A549 (cell line): ENCODE measurements at regions not wholly inside any gene's neighbourhood (a gene's known extent, or its start where the extent isn't known, plus 50 kb on each side); places are given as distances from the start of the nearest gene placed in this dataset.

Source experiments
- ESRRA ChIP-seq: fragments of 150-350 bp; IDR thresholded peaks from 2 replicates; pipeline ENCODE4 v1.6.1; 2014; ENCODE audit warnings: mild to moderate bottlenecking, low read length, borderline replicate concordance
- JUNB ChIP-seq: fragments of >200 bp; sonication (Bioruptor Twin); formaldehyde crosslinking; IDR thresholded peaks from 2 replicates; pipeline ENCODE4 v1.6.1; 2016
- PHF8 ChIP-seq: fragments of 200-600 bp; sonication (generic); IDR thresholded peaks from 2 replicates; pipeline ENCODE4 v1.6.1; 2016; ENCODE audit warnings: low read depth, mild to moderate bottlenecking, antibody characterized with exemption, moderate library complexity, borderline replicate concordance
- SMC3 ChIP-seq: fragments of >200 bp; sonication (Bioruptor Twin); formaldehyde crosslinking; IDR thresholded peaks from 3 replicates; pipeline ENCODE4 v1.6.1; 2018; ENCODE audit warnings: inconsistent platforms
- ZC3H11A ChIP-seq: fragments of 450-650 bp; IDR thresholded peaks from 2 replicates; pipeline ENCODE4 v1.6.1; 2014; ENCODE audit warnings: antibody characterized with exemption, mild to moderate bottlenecking
- ZNF302 ChIP-seq: fragments of 250-450 bp; sonication (Bioruptor Pico); IDR thresholded peaks from 2 replicates; pipeline ENCODE4 v1.9.0; 2021; ENCODE audit warnings: inconsistent platforms, mild to moderate bottlenecking, moderate library complexity
- TF ChIP-seq, protein P1 (sequence below): fragments of >200 bp; sonication (Bioruptor Twin); formaldehyde crosslinking; IDR thresholded peaks from 3 replicates; pipeline ENCODE4 v1.5.1; 2016

- TF ChIP-seq, protein P1, sequence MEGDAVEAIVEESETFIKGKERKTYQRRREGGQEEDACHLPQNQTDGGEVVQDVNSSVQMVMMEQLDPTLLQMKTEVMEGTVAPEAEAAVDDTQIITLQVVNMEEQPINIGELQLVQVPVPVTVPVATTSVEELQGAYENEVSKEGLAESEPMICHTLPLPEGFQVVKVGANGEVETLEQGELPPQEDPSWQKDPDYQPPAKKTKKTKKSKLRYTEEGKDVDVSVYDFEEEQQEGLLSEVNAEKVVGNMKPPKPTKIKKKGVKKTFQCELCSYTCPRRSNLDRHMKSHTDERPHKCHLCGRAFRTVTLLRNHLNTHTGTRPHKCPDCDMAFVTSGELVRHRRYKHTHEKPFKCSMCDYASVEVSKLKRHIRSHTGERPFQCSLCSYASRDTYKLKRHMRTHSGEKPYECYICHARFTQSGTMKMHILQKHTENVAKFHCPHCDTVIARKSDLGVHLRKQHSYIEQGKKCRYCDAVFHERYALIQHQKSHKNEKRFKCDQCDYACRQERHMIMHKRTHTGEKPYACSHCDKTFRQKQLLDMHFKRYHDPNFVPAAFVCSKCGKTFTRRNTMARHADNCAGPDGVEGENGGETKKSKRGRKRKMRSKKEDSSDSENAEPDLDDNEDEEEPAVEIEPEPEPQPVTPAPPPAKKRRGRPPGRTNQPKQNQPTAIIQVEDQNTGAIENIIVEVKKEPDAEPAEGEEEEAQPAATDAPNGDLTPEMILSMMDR, result no peak
- TF ChIP-seq ZC3H11A (no peak), ZNF302 (CRISPR knock-in tag) (no peak), SMC3 (no peak), ESRRA (no peak), JUNB (no peak), PHF8 (no peak)
Measured at GRCh38 chr4:42328978-42329377, 68.3 kb upstream of the SHISA3 start.
